ENCODE measurements at regions not wholly inside any gene's neighbourhood (a gene's known extent, or its start where the extent isn't known, plus 50 kb on each side); places are given as distances from the start of the nearest gene placed in this dataset.

GRCh38 chr3:25883492-25883891 is 93.6 kb downstream of the OXSM start:
- no peak overlapping the region for H3K4me2 ChIP-seq (ENCODE audit: control insufficient read depth, insufficient read depth)
- RAD21 ChIA-PET (ENCODE audit: unreplicated experiment), result no interaction called here
- no TSS peak for BruUV-seq (replicated peaks)
- SMC1A ChIA-PET (ENCODE audit: uncharacterized antibody, unreplicated experiment), result interaction anchor here (1.0 kb wide), 1 partner anchor 236 kb away, joined by 4 read pairs; no protein-coding TSS in a partner anchor
- in situ Hi-C loops (cut with MboI), result no loop called here
- no peak overlapping the region for H3K4me3 ChIP-seq
- 100% methylated on average over 1 of the region's 1 CpG for WGBS (ENCODE audit: insufficient coverage, insufficient replicate concordance, low lambda C conversion rate, missing lambda C conversion rate)
- intact Hi-C loops (cut with micrococcal nuclease; ENCODE audit: unreplicated experiment), result no loop called here
- no peak overlapping the region for H3K9ac ChIP-seq (ENCODE audit: control insufficient read depth, insufficient read depth, low read length)
- CTCF ChIA-PET, result no interaction called here
- POLR2A ChIA-PET, result no interaction called here
- H3K27ac ChIP-seq (ENCODE audit: control insufficient read depth, insufficient read depth), result no peak overlapping the region
- H3K4me1 ChIP-seq (ENCODE audit: control insufficient read depth, insufficient read depth, low read length), result no peaks in the 10 kb centered on the region
- DNase-seq (ENCODE audit: low read depth, low spot score), result no peak
- no peaks in the 10 kb centered on the region for H4K20me1 ChIP-seq (ENCODE audit: control insufficient read depth, insufficient read depth)
- no peaks in the 10 kb centered on the region for H3K79me2 ChIP-seq (ENCODE audit: control insufficient read depth, insufficient read depth, low read length)
- no peaks in the 10 kb centered on the region; the same call in 2 of the 3 replicates for H3K9me3 ChIP-seq (replicated peaks; ENCODE audit: control insufficient read depth, insufficient read depth, low read length)
- no peaks in the 10 kb centered on the region; a peak in 1 of 4 replicates for H3K27me3 ChIP-seq (replicated peaks in 1 of 2; ENCODE audit: control insufficient read depth in 2 of 2, insufficient read depth in 2 of 2, low read length in 1 of 2)
- ATAC-seq, result no peak
- H3K36me3 ChIP-seq (ENCODE audit: control insufficient read depth in 2 of 2, insufficient read depth in 2 of 2, low read length in 1 of 2), result no peaks in the 10 kb centered on the region
- no peak overlapping the region for H2AFZ ChIP-seq (ENCODE audit: control insufficient read depth, low read depth, low read length)
- no peak for FAIRE-seq
- TF ChIP-seq NFYA (IDR thresholded peaks at IDR 0.05; ENCODE audit: borderline replicate concordance, low read depth, low read length) (no peak), SUPT20H (IDR thresholded peaks at IDR 0.05; ENCODE audit: borderline replicate concordance, control insufficient read depth, low read depth, low read length) (no peak), ETV6 (conservative IDR thresholded peaks at IDR 0.05 in 1 of 2, IDR thresholded peaks at IDR 0.05 in 1 of 2; ENCODE audit: borderline replicate concordance in 1 of 2, low read depth in 1 of 2) (no peak), KAT2A (conservative IDR thresholded peaks at IDR 0.05; ENCODE audit: control insufficient read depth, low read depth, low read length) (no peak), SREBF2 (IDR thresholded peaks at IDR 0.05; ENCODE audit: low read length) (no peak), ZBTB33 (IDR thresholded peaks at IDR 0.05) (no peak)
